H1 (cell line): ENCODE measurements at regions not wholly inside any gene's neighbourhood (a gene's known extent, or its start where the extent isn't known, plus 50 kb on each side); places are given as distances from the start of the nearest gene placed in this dataset.
A peak's percentile ranks its signal among the peaks of the same experiment; 100 is the strongest.

ENCODE experiments used
- CTCF ChIA-PET: fragments of 300-600 bp; sonication (Branson Sonifier 250); formaldehyde crosslinking; loops from one replicate; lab custom pipeline; 2021; ENCODE audit not compliant: partially characterized antibody; lab: Charles Lee
- POLR2A ChIA-PET: fragments of 300-600 bp; sonication (Branson Sonifier 250); formaldehyde crosslinking; loops from one replicate; lab custom pipeline; 2021; ENCODE audit warnings: inconsistent platforms; ENCODE audit not compliant: partially characterized antibody; lab: Charles Lee
- DNase-seq, 2 experiments: peaks; one replicate each; pipeline versions ENCODE4 v3.0.0 to v3.0.0-alpha.2; 2010 to 2022; ENCODE audit warnings: low spot score in 2 of 2, low read depth in 1 of 2, mixed read lengths in 1 of 2
- FAIRE-seq: peaks from 2 replicates; lab custom pipeline; 2011; peaks lifted over from hg19 to GRCh38; lab: Jason Lieb, UNC
- H2AFZ ChIP-seq: 2 replicates; pipeline ENCODE4 v1.8.1; 2012; ENCODE audit warnings: low read length, inconsistent platforms
- H2AK5ac ChIP-seq: 2 replicates; pipeline ENCODE4 v1.6.1; 2013; ENCODE audit warnings: low read depth, low read length
- H2BK120ac ChIP-seq: replicated peaks from 2 replicates; pipeline ENCODE3; 2013; ENCODE audit warnings: low read depth, low read length, inconsistent platforms
- H2BK12ac ChIP-seq: 2 replicates; pipeline ENCODE4 v1.6.1; 2013; ENCODE audit warnings: low read depth, low read length
- H2BK15ac ChIP-seq: 2 replicates; pipeline ENCODE4 v1.6.1; 2013; ENCODE audit warnings: low read length
- H2BK20ac ChIP-seq: 2 replicates; pipeline ENCODE4 v1.6.1; 2013; ENCODE audit warnings: low read length
- H2BK5ac ChIP-seq: 2 replicates; pipeline ENCODE4 v1.6.1; 2013; ENCODE audit warnings: low read depth, low read length
- H3K14ac ChIP-seq: 2 replicates; pipeline ENCODE4 v1.6.1; 2013; ENCODE audit warnings: inconsistent platforms; ENCODE audit not compliant: insufficient read length
- H3K18ac ChIP-seq: 2 replicates; pipeline ENCODE4 v1.6.1; 2013; ENCODE audit warnings: low read length; ENCODE audit errors: extremely low read depth
- H3K23ac ChIP-seq: 2 replicates; pipeline ENCODE4 v1.6.1; 2013; ENCODE audit warnings: inconsistent platforms; ENCODE audit not compliant: insufficient read length
- H3K23me2 ChIP-seq: 2 replicates; pipeline ENCODE4 v1.6.1; 2013; ENCODE audit warnings: low read depth, low read length
- H3K27ac ChIP-seq: 2 replicates; pipeline ENCODE4 v1.6.1; 2011; ENCODE audit warnings: low read depth, low read length, inconsistent platforms
- H3K27me3 ChIP-seq, 4 experiments: replicated peaks in 1 of 4; 1 replicate in 1 of 4; 2 replicates in 3 of 4; pipeline versions ENCODE4 v1.6.1 to v1.8.1; 2011 to 2013; ENCODE audit warnings: low read length in 3 of 4, mild to moderate bottlenecking in 3 of 4, inconsistent platforms in 2 of 4, mixed read lengths in 2 of 4, moderate library complexity in 1 of 4; ENCODE audit not compliant: control insufficient read depth in 3 of 4, insufficient read depth in 3 of 4; ENCODE audit errors: extremely low read depth in 1 of 4
- H3K36me3 ChIP-seq, 4 experiments: 2 replicates each; pipeline versions ENCODE4 v1.6.1 to v1.8.1; 2011 to 2013; ENCODE audit warnings: mild to moderate bottlenecking in 4 of 4, low read length in 3 of 4, moderate library complexity in 2 of 4, control low read depth in 1 of 4, inconsistent platforms in 1 of 4; ENCODE audit not compliant: insufficient read depth in 4 of 4, control insufficient read depth in 2 of 4
- H3K4ac ChIP-seq: replicated peaks from 2 replicates; pipeline ENCODE3; 2013; ENCODE audit warnings: low read length, low read depth, mixed read lengths, inconsistent platforms; ENCODE audit not compliant: insufficient read length
- H3K4me1 ChIP-seq, 4 experiments: replicated peaks in 1 of 4; 1 replicate in 1 of 4; 2 replicates in 3 of 4; pipeline versions ENCODE4 v1.6.1 to v1.8.1; 2011 to 2013; ENCODE audit warnings: low read length in 3 of 4, inconsistent platforms in 2 of 4, mixed read lengths in 1 of 4; ENCODE audit not compliant: insufficient read depth in 4 of 4, control insufficient read depth in 3 of 4
- H3K4me2 ChIP-seq, 2 experiments: 2 replicates each; pipeline versions ENCODE4 v1.6.1 to v1.8.1; 2011 to 2013; ENCODE audit warnings: low read depth in 2 of 2, low read length in 2 of 2, control low read depth in 1 of 2, inconsistent platforms in 1 of 2, mild to moderate bottlenecking in 1 of 2; ENCODE audit not compliant: insufficient read depth in 1 of 2
- H3K4me3 ChIP-seq, 4 experiments: fragments of 200-600, 300-600 bp in 1 of 4; sonication (generic), shearing (Covaris generic), sonication (Bioruptor Twin) in 1 of 4; 2 replicates each; pipeline versions ENCODE4 v1.5.1 to v1.8.1; 2011 to 2016; ENCODE audit warnings: low read length in 4 of 4, low read depth in 3 of 4, control low read depth in 2 of 4, inconsistent platforms in 2 of 4, mild to moderate bottlenecking in 2 of 4, mixed read lengths in 1 of 4, moderate library complexity in 1 of 4; ENCODE audit not compliant: insufficient read depth in 2 of 4; ENCODE audit errors: extremely low read depth in 1 of 4
- H3K56ac ChIP-seq: replicated peaks from 2 replicates; pipeline ENCODE3; 2013; ENCODE audit warnings: low read depth, mild to moderate bottlenecking, mixed read lengths, low read length, inconsistent platforms; ENCODE audit not compliant: insufficient read length
- H3K79me1 ChIP-seq: 2 replicates; pipeline ENCODE4 v1.6.1; 2013; ENCODE audit warnings: low read depth, low read length, control low read depth
- H3K79me2 ChIP-seq, 2 experiments: 2 replicates each; pipeline versions ENCODE4 v1.6.1 to v1.8.1; 2012 to 2013; ENCODE audit warnings: low read length in 2 of 2, mild to moderate bottlenecking in 2 of 2, inconsistent platforms in 1 of 2; ENCODE audit not compliant: insufficient read depth in 2 of 2, control insufficient read depth in 1 of 2
- H3K9ac ChIP-seq, 4 experiments: replicated peaks in 1 of 4; 1 replicate in 1 of 4; 2 replicates in 3 of 4; pipeline versions ENCODE4 v1.6.1 to v1.8.1; 2011 to 2013; ENCODE audit warnings: low read depth in 3 of 4, low read length in 3 of 4, control low read depth in 2 of 4, mild to moderate bottlenecking in 2 of 4, moderate library complexity in 2 of 4, inconsistent platforms in 1 of 4; ENCODE audit errors: extremely low read depth in 1 of 4
- H3K9me3 ChIP-seq, 2 experiments: 2 replicates each; pipeline versions ENCODE4 v1.6.1 to v1.8.1; 2012 to 2013; ENCODE audit warnings: mild to moderate bottlenecking in 2 of 2, moderate library complexity in 2 of 2, control low read depth in 1 of 2, inconsistent platforms in 1 of 2, low read depth in 1 of 2, low read length in 1 of 2, mixed read lengths in 1 of 2; ENCODE audit not compliant: insufficient read depth in 2 of 2
- H4K20me1 ChIP-seq, 2 experiments: replicated peaks in 1 of 2; 2 replicates each; pipeline versions ENCODE3 to v1.8.1; 2011 to 2013; ENCODE audit warnings: inconsistent platforms in 2 of 2, low read length in 2 of 2, mild to moderate bottlenecking in 1 of 2; ENCODE audit not compliant: insufficient read depth in 2 of 2, control insufficient read depth in 1 of 2
- H4K5ac ChIP-seq: 2 replicates; pipeline ENCODE4 v1.6.1; 2013; ENCODE audit warnings: low read length, low read depth, mixed read lengths, inconsistent platforms; ENCODE audit not compliant: insufficient read length
- H4K8ac ChIP-seq: 2 replicates; pipeline ENCODE4 v1.8.0; 2013; ENCODE audit warnings: mild to moderate bottlenecking, moderate library complexity, low read length, inconsistent platforms; ENCODE audit not compliant: insufficient read depth; ENCODE audit errors: extremely low read depth
- H4K91ac ChIP-seq: replicated peaks from 2 replicates; pipeline ENCODE3; 2013; ENCODE audit warnings: low read length, mixed read lengths, inconsistent platforms; ENCODE audit not compliant: insufficient read length
- ASH2L ChIP-seq: fragments of 200-600, 300-600 bp; sonication (generic); IDR thresholded peaks from one replicate; pipeline ENCODE4 v1.7.1; 2017; ENCODE audit warnings: low read length
- CBX5 ChIP-seq: fragments of 300-800, 300-1000 bp; sonication (generic); IDR thresholded peaks from 2 replicates; pipeline ENCODE4 v1.7.1; 2016; ENCODE audit warnings: antibody characterized with exemption, low read length, low read depth
- CEBPB ChIP-seq: IDR thresholded peaks from 2 replicates; pipeline ENCODE4 v1.6.1; 2012; ENCODE audit warnings: low read depth, low read length
- EZH2 ChIP-seq: fragments of 200-600 bp; sonication (generic); IDR thresholded peaks from 2 replicates; pipeline ENCODE4 v1.7.1; 2012; ENCODE audit warnings: low read depth, mild to moderate bottlenecking, moderate library complexity, low read length, inconsistent platforms; ENCODE audit not compliant: severe bottlenecking
- GTF2F1 ChIP-seq: IDR thresholded peaks from 2 replicates; pipeline ENCODE4 v1.6.1; 2012; ENCODE audit warnings: low read depth, low read length, improper control_type of control experiment, borderline replicate concordance
- JUND ChIP-seq: IDR thresholded peaks from 2 replicates; pipeline ENCODE4 v1.6.1; 2011; ENCODE audit warnings: mild to moderate bottlenecking, improper control_type of control experiment, low read length
- WGBS, 2 experiments: shearing (Covaris generic) in 1 of 2; methylation state at CpG; one replicate each; pipeline versions ENCODE4 v1.1.6 to v1.1.7; 2013 to 2015; ENCODE audit warnings: low lambda C conversion rate in 2 of 2, mixed read lengths in 2 of 2, inconsistent platforms in 1 of 2, low coverage in 1 of 2, missing lambda C conversion rate in 1 of 2; ENCODE audit not compliant: insufficient replicate concordance in 2 of 2, insufficient coverage in 1 of 2, insufficient read length in 1 of 2; ENCODE audit errors: extremely low coverage in 1 of 2, missing lambda C conversion rate in 1 of 2; 5-methylcytosine and 5-hydroxymethylcytosine counted together

GRCh38 chr13:46948338-46948737 is 51.5 kb upstream of the HTR2A start:
- 92% methylated on average over 4 of the region's 4 CpGs; no CpG with 5 or more reads in 1 of the 2 experiments for WGBS, 2 experiments
- peaks cover 17 to 21% of the 10 kb centered on the region in 2 experiments for H3K9me3 ChIP-seq
- ChIA-PET POLR2A (no interaction called here), CTCF (interaction anchor here (0.7 to 2.4 kb wide), 4 partner anchors 14 to 55 kb away, joined by 3 to 16 read pairs (median 4); no protein-coding TSS in a partner anchor)
- no peak overlapping the region for H2AFZ ChIP-seq
- H3K4ac ChIP-seq, result no peak overlapping the region
- no peak overlapping the region for H3K9ac ChIP-seq
- H3K23me2 ChIP-seq, result no peaks in the 10 kb centered on the region
- no peak overlapping the region; the same call in 1 of the 2 replicates for H3K27ac ChIP-seq
- H4K91ac ChIP-seq, result peak overlapping the region; percentile 40
- H4K5ac ChIP-seq, result peak overlapping the region; percentile 94
- H3K14ac ChIP-seq, result no peak overlapping the region
- H2BK12ac ChIP-seq, result no peak overlapping the region
- peaks cover 0 to 7% (median 0%) of the 10 kb centered on the region in 4 experiments; a peak in 2 of 8 replicates for H3K36me3 ChIP-seq
- peak overlapping the region; percentile 86; the same call in 1 of the 2 replicates for H2BK20ac ChIP-seq
- H3K56ac ChIP-seq, result no peak overlapping the region
- no peak overlapping the region for H3K4me2 ChIP-seq
- no peak overlapping the region for H3K4me3 ChIP-seq
- peak overlapping the region; percentile 98 for H2BK120ac ChIP-seq
- no peak overlapping the region for H4K8ac ChIP-seq
- DNase-seq (no peak), FAIRE-seq (no peak)
- no peaks in the 10 kb centered on the region for H4K20me1 ChIP-seq
- no peak overlapping the region; the same call in 1 of the 2 replicates for H2BK5ac ChIP-seq
- H2BK15ac ChIP-seq, result no peak overlapping the region
- H3K18ac ChIP-seq, result 0 out of 2 replicates have a peak overlapping the region, but pooled peaks have one; percentile 52
- no peak overlapping the region for H3K23ac ChIP-seq
- H3K79me2 ChIP-seq, result no peaks in the 10 kb centered on the region
- no peaks in the 10 kb centered on the region for H3K27me3 ChIP-seq
- H2AK5ac ChIP-seq, result no peak overlapping the region
- peaks cover 0 to 7% (median 4%) of the 10 kb centered on the region in 4 experiments; a peak in 2 of 7 replicates for H3K4me1 ChIP-seq
- no peaks in the 10 kb centered on the region for H3K79me1 ChIP-seq
- TF ChIP-seq JUND (no peak), EZH2 (no peak), CBX5 (no peak), GTF2F1 (no peak), ASH2L (no peak), CEBPB (no peak)
